ENCODE measurements at regions not wholly inside any gene's neighbourhood (a gene's known extent, or its start where the extent isn't known, plus 50 kb on each side); places are given as distances from the start of the nearest gene placed in this dataset.

GRCh38 chr3:5041315-5041714, 62.1 kb downstream of the BHLHE40 start:
- no peak for TF ChIP-seq CTCF (IDR thresholded peaks at IDR 0.05)
- TF ChIP-seq POLR2A (IDR thresholded peaks at IDR 0.05) = no peak
- TF ChIP-seq EP300 (IDR thresholded peaks at IDR 0.05; ENCODE audit: low read depth) = no peak
